NCI-H128 (cell line): ENCODE measurements at regions not wholly inside any gene's neighbourhood (a gene's known extent, or its start where the extent isn't known, plus 50 kb on each side); places are given as distances from the start of the nearest gene placed in this dataset.

ENCODE experiments used
- DNase-seq: peaks from one replicate; lab custom pipeline; 2025; ENCODE audit not compliant: unreplicated experiment; lab: John Stamatoyannopoulos, UW

DNA sequence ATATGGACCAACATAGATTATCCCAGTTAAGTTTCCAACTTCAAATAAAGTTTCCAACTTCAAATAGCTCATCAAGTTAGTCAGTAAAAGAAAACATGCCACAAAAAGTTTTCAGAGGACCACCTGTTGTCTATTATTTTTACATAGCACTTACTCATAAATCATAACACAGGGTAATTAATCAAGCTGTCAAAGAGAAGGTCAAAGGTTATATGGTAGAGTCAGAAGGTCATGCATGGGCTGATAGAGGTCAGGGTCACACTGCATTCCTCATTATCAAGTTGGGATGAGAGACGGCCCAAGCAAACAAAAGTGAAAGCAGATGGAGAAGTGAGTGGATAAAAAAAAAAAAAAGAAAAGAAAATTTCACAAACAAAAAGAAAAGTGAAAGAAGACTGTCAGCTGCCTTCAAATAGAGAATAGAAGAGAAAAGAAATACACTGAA lies 145.5 kb upstream of the POU5F2 start:
- no peak for DNase-seq

DNA sequence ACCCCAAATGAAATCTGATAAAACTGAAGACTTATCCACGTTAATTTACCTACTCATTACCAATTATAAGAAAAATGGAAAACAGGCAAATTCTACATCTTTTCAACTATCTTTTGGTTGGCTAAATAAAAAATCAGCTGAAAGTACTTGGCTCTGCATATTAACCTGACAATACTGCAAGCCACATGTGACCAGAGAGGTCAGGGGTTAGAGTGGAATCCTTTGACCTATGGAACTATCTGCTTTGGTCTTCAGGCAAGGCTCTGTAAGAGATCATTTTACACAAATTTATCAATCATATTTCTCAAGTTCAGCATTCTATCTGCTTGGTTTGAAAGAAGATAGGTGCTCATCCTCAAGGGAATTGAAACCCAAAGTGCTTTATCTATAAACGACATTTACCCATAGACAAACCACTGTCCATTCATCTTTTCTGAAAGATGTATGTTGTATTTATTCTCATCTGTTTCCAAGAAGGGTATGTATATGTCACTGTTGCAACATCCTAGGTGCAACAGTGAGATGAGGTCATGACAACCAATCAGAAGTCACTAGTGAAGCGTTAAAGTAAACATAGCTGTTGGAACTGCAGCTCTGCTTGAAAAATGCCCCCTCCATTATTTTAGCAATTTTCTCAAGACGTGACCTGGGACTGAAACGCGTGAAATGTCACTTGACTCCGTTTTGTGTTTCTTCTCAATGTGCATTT lies 144.9 kb upstream of the POU5F2 start:
- DNase-seq = no peak

DNA sequence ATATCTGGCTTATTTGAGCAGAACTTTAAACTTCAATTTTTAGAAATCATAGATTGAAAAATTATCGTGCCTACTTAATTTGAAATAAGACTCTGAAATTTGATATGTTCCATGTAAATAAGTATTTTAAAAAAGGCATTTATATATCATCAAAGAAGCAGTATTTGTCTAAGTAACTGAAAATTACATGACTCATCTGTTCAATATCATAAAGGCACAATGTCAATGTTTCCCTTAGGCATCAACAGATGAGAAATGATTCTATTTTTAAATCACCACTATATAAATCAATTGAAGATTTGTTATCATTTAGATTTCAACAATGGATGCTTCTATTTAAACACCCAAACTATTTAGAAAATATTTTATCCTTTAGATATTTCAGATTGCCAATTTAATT lies 142.9 kb upstream of the POU5F2 start:
- no peak for DNase-seq

DNA sequence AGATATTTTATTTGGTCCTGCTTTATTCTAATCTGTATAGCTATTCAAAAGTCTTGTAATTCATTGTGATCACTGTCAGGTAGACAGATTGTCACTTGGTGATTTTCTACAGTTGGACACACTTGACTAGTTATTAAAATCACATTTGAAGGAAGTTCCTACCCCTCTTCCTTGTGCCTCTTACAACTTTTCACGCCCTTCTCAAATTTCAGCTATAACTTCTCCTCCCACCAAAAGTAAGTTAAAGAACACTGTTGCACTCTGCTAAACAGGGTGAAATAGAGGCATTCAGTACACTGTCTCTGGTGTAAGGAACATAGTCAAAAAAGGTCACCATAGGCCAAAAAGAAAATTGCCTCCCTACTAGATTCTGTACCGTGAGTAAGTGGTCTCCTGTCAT lies 142.1 kb upstream of the POU5F2 start:
- no peak for DNase-seq

DNA sequence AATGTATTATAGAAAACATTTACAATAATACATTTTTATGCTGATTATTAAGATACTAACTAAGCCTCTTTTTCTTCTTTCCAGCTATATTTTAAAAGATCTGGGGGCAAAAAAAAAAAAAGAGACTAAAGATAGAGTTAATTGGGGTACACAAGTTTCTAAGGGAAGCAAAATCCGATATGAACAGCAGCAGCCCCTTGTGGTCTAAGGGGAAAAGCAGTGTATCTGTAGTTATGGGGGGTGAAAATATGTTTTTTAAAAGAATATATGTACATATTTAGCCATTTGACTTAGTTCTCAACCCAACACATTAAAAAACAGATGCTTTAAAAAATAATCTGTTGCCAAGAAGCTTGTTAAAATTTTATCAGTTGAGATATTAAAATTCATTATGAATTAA lies 134.3 kb upstream of the POU5F2 start:
- no peak for DNase-seq

DNA sequence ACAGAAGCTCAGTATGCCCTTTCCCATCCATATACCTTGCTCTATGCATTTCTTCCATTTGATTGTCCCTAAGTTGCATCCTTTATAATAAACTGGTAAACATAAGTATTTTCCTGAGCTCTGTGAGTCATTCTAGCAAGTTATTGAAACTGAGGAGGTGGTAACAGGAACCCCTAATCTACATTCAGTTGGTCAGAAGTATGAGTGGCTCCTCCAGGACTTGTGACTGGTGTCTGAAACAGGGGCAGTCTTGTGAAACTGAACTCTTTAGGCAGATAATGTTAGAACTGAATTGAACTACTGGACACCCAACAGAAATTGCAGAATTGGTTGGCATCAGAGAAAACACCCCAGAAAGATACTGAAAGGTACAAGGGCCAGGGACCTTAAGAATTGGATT lies 133.1 kb upstream of the POU5F2 start:
- no peak for DNase-seq

DNA sequence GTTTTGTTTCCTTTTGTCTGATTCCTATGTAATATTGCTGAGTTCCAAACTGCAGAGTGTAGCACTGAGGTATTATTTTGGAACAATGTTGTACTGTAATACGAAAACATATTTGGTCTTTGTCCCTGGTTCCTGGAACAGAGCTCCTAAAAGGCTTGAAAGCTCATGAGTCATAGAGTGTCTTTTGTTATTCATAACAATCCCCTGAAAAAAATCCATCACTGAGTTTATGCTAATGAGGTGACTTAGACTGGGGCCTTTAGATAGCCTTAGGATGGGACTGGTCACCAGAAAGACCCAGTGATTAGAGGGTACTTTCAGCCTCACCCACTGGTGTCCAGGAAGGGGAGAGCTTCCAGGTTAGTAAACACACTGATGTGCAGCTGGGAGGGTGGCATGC lies 132.7 kb upstream of the POU5F2 start:
- no peak for DNase-seq

DNA sequence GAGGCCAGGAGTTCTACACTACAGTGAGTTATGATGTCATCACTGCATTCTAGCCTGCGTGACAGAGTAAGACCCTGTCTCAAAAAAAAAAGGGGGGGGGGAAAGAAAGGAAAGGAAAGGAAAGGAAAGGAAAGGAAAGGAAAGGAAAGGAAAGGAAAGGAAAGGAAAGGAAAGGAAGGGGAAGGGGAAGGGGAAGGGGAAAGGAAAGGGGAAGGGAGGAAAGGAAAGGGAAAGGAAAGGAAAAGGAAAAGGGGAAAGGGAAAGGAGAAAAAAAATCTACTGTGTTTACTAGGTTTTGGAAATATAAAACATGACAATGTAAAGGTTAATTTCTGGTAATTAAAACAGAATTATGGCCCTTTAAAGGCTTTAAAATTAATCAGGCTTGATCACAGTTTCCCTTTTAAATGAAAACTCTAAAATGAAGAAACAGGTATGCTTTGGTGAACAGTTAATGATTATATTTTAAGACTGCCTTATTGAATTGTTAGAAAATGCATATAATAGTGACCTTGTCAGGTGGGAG lies 131.9 kb upstream of the POU5F2 start:
- no peak for DNase-seq

DNA sequence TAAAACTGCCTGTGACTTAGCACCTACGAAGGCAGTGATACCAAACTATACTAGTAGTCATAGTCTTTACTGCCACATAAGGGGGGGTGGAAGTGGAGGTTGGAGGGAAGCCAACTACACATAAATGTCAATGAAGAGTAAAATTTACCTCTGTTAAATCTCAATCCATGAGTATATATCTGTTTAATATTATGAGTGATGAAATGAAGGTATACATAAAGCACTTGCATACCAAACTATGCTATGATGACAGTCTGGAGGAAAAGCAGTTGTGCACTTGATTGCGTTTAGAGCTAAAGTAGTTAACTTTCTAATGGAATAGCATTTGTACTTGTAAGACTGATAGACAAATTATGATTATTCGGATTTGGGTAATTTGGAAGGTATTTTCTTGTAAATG lies 129.2 kb upstream of the POU5F2 start:
- no peak for DNase-seq

DNA sequence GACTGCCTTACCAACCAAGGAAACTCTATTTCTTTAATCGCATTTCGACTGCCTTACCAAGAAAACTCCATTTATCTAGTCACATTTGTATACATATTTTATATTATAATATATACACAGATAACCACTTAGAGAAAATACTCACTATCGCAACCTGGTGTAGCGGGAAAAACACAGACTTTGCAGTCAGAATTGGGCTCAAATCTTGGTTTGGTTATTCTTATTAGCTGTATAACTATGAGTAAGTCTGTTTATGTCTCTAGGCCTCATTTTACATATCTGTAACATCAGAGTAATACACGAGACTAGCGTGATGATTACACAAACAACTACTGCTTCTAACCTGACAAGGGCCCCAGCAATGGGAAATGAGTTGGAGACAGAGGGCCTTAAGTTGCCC lies 127.5 kb upstream of the POU5F2 start:
- DNase-seq = no peak

DNA sequence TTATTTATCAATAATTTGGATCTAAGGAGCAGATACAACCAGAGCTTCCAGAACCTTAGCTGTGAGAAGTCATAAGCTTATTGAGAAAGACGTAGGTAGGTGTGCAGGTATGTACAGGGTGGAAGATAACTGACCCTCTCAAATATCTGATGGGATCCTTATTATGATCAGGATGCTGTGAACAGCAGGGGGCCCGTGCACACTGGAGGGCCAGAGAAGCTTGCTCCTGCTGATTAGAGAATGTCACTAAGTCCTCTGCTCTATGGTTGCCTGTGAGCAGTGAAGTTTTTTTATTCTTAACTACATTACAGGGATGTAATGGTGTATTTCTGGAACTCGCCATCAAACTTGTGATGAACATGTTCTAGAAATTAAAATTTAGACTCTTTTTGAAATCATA lies 108.9 kb upstream of the POU5F2 start:
- no peak for DNase-seq

DNA sequence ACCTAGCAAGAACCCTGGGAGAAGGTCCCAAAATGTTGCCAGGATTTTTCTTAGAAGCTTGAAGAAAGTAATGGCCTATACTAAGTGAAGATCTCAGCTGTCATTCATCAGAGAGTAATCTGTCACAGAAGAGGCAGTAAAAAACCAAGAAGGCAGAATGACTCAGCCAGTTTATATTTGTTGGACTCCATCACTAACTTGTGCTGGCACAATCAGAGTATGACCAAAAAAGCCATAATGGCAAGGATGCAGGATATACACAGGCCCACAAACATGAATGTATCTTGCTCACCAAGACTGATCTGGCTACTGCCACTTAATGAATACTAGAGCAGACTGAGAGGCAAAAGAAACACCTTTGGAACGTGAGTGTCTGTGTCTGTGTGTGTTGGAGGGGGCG lies 104.0 kb upstream of the POU5F2 start:
- DNase-seq = no peak

DNA sequence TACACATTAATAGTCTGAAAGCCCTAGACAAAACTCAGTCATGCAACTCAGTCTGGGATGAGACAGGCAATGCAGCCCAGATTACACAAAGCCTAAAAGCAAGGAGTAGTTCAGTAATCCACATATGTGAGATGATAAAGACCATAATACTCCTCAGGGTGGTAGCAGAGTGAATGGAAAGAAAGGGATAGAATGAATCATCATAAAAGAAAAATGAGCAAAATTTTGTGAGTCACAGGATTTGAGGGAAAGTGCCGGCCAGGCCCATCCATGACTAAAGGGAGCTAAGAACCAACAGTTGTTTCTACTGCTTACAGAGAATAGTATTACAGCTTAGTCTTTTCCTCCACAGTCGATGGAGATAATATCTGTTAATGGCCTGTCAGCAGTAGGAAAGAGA lies 90.0 kb upstream of the POU5F2 start:
- no peak for DNase-seq

DNA sequence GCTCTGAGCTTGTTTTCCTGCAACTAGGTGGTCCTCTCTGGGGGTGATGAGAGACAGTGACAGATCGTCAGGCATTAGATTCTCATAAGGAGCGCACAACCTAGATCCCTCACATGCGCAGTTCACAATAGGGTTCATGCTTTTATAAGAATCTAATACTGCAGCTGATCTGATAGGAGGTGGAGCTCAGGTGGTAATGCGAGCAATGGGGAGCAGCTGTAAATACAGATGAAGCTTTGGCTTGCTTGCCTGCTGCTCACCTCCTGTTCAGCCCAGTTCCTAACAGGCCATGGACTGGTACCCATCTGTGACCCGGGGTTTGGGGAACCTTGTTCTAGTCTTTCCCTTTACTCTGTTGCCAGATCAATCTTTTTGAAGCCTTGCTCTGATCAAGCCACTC lies 89.5 kb upstream of the POU5F2 start:
- no peak for DNase-seq

DNA sequence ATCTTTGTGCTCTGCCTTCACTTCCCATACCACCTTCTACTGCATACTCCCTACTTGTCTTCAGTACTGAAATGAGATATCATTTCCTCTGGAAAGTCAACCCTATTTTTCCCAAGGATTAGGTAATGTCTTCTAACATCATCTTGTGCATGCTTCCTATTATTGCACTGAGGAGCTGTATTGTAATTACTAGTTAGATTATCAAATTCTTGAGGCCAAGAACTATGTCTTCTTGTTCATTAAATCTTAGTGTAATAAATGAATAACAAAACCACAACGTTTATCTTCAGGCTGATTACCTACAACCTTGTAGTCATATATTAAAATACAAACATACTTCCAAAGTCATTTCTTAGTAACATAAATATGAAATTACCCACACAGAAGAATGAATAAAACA lies 87.9 kb upstream of the POU5F2 start:
- DNase-seq = no peak

DNA sequence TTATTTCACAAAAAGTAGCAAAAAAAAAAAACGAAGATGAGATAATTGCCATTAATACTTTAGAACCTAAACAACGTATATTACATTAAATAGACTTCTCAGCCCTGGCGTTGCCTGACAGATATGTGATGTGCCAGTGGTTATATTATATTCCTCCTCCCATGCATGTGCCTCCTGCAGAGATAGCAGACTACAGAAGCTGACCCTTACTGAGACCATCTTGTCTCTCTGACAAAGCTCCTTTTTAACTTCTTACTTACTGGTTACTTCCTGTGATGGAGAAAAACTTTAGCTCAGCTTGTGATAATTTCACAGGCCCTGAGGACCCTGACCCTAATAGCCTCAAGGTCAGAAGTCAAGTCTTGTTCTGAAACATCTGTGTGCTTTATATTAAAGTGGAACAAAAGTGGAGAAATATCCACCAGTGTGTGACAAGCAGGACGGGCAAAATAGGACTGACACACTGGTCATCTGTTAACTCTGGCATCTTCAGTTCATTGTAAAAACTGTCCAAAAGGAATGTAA lies 80.6 kb upstream of the POU5F2 start:
- no peak for DNase-seq

DNA sequence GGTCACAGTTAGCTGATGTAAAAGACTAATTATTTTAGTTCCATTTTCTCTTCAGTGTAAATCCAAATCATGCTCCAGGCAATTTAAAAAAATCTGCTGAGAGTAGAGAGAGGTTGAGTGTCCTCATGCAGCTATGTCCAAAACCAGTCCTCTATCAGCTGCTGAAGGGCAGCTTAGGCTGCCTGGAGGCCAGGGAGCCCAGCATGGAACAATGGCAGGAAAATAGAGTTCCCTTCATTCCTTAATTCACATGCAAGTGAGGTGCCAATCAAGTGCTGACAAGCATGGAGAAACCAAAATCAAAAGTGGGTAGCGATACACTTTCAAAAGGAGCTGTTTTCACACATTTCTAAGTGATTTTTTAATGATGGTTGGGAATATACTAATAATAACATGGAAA lies 78.3 kb upstream of the POU5F2 start:
- no peak for DNase-seq

DNA sequence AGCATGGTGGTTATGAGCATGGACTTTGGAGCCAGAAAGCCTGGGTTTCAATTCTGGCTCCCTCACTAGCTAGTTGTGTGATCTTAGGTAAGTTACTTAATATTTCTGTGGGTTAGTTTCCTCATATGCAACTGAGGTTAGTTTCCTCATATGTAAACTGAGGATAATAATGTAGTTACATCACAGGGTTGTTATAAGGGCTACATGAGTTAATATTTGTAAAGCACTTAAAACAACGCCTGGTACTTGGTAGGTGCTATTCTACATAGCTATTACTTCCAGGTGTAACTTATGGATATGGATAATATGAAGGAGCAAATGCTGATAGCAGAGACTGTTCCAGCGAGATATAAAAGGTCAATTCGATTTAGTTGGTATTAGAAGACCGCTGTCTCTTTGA lies 69.4 kb upstream of the POU5F2 start:
- DNase-seq = no peak

DNA sequence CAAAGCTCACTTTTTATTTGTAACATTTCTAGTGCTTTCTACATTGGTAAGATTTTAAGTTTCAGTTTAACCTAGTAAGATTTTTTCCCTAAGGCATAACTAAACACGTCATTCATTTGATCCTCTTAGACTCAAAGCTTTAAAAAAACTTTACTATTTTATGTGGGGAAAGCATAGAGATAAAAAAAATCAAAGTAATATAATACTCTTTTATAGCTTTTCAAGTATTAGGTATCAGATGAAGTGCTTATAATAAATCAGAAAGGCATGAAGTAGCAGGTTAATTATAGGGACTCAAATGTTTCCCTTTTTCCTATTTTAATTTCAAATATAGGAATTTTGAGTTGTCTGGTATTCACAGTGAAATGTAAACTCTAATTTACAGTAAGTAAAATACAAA lies 68.0 kb upstream of the POU5F2 start:
- DNase-seq = no peak

DNA sequence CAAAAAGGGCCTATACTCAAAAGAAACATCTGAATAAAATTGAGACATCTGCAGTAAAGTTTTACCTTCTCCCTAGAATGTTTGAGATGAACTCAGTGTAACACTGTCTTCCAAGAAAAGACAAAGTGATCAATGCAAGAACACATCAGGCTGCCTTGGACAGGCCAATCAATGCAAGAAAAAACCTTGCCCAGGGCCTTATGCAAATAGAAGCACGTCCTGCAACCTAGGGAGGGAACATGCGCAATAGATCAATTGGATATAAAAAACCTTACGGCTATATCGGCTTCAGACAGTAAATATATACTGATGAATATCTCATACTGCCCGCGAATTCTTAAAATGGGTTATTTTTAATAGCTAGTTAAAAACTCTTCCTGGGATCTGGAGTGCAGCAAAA lies 66.4 kb upstream of the POU5F2 start:
- no peak for DNase-seq

DNA sequence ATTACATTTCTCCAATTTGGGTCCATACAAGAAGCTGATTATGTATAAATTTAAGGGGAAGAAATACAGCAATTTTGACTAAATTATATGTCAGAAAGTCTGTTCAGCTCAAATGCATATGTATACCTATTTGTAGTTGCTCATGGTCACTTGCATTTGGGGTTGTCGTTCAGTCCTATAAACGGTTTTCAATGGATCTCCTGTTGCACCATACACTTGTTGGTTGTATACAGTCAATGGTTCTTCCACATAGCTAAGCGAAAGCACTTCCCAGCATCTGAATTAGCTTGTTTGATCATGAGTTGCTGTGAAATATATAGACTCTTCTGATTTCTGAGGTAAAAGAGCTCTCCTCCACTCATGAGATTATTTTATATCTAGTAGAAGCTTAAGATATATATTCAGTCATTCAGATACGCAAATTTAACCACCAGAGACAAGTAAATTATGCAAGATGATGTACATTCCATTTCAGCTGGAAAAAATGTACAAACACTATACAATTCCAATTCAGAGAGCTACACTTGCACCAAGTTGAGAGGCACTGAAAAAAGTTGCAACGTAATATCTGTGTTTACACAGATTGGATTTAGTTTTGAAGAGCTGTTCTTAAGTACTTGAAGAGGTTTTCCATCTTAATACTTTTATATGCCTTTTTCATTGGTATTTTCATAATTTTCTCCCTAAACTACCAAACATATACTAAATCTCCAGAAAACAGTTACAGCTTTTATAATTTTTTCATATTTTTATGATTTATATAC lies 64.4 kb upstream of the POU5F2 start:
- no peak for DNase-seq
